C4-2B (cell line): ENCODE measurements at regions not wholly inside any gene's neighbourhood (a gene's known extent, or its start where the extent isn't known, plus 50 kb on each side); places are given as distances from the start of the nearest gene placed in this dataset.

Experiments
- H3K27ac ChIP-seq: fragments of 450-650 bp; 2 replicates; pipeline ENCODE4 v1.5.1; 2017
- CTCF ChIP-seq: fragments of 450-650 bp; conservative IDR thresholded peaks from 2 replicates; pipeline ENCODE4 v1.5.1; 2017; ENCODE audit warnings: mild to moderate bottlenecking
- ZFX ChIP-seq: fragments of 450-650 bp; IDR thresholded peaks from 2 replicates; pipeline ENCODE4 v1.6.1; 2017

GRCh38 chr4:13865871-13866669 lies 238.5 kb upstream of the BOD1L1 start:
- no peak for TF ChIP-seq ZFX
- TF ChIP-seq CTCF: no peak
- no peak overlapping the region for H3K27ac ChIP-seq

- TF ChIP-seq CTCF: no peak
- TF ChIP-seq ZFX: no peak
- no peak overlapping the region for H3K27ac ChIP-seq
These were observed 239.4 kb upstream of the BOD1L1 start for GRCh38 chr4:13866881-13867280.

- TF ChIP-seq ZFX (no peak), CTCF (no peak)
- H3K27ac ChIP-seq: no peak overlapping the region
These were observed 244.6 kb upstream of the BOD1L1 start for GRCh38 chr4:13872155-13872554.

- no peak overlapping the region for H3K27ac ChIP-seq
- no peak for TF ChIP-seq ZFX
- no peak for TF ChIP-seq CTCF
These were observed 245.4 kb upstream of the BOD1L1 start for GRCh38 chr4:13872955-13873354.

- H3K27ac ChIP-seq: no peak overlapping the region
- TF ChIP-seq ZFX (no peak), CTCF (no peak)
These were observed 247.7 kb upstream of the BOD1L1 start for GRCh38 chr4:13875181-13875580.

GRCh38 chr4:13876131-13876530 lies 248.6 kb upstream of the BOD1L1 start:
- TF ChIP-seq ZFX (no peak), CTCF (no peak)
- no peak overlapping the region for H3K27ac ChIP-seq

GRCh38 chr4:13876940-13877339 lies 249.4 kb upstream of the BOD1L1 start:
- TF ChIP-seq CTCF (no peak), ZFX (no peak)
- H3K27ac ChIP-seq: no peak overlapping the region
